ENCODE measurements at regions not wholly inside any gene's neighbourhood (a gene's known extent, or its start where the extent isn't known, plus 50 kb on each side); places are given as distances from the start of the nearest gene placed in this dataset.
"Not testable (repeated sequence)": the region's sequence is repeated elsewhere in the genome, so short reads cannot be mapped to it uniquely, and the experiment has no call there.

- DNase-seq: no peak
These were observed 91.1 kb downstream of the NIBAN1 start for GRCh38 chr1:184882957-184883815.

- DNase-seq: no peak
These were observed 92.1 kb downstream of the NIBAN1 start for GRCh38 chr1:184881941-184882913.

- DNase-seq: no peak
These were observed 94.3 kb downstream of the NIBAN1 start for GRCh38 chr1:184879876-184880557.

DNA sequence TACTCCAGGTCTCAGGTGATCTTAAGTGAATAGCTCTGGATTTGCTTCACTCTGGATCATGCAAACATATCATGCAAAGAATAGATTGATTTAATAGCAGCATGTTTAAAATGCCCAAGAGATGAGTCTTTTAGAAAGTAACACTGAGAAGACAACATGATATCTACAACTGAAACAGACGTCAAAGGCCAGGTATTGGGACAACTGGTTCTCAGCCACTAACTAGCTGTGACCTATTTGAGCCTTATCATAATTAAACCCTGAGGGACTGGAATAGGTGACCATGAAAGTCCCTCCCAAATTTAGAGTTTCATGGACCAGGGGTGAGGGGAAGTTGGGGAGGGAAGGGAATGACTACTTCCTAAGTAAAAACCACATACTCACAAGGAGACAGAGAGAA is 95.7 kb downstream of the NIBAN1 start:
- DNase-seq: no peak

DNA sequence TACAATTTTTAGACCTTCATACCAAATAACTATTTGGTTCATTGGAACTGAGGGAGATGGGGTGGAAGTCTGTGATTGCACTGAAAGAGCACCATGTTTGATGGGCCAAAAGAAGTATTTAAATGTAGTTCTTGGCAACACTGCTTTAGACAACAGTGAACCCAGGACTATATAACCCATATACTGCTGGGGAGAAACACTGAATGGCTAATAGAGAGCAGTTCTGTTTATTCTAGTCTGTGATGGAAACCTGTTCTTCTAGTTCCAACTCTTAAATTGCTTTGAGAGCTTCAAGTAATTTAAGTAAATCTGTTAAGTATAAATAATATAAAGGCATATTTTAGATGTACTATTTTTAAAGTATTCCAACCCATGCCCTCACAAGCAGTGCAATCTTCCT is 96.3 kb downstream of the NIBAN1 start:
- DNase-seq: no peak

DNA sequence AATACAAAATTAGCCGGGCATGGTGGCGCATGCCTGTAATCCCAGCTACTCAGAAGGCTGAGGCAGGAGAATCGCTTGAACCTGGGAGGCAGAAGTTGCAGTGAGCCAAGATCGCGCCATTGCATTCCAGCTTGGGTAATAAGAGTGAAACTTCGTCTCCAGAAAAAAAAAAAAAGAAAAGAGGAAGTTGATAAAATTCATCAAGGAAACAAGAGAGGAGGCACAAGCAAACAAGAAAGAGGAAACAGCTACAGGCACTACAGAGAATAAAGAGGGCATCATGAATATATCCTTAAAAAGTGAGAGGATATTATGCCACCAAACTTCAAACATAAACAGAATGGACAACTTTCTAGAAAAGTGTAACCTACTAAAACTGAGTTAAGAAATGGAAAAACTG is 98.3 kb downstream of the NIBAN1 start:
- not testable (repeated sequence) for DNase-seq

GRCh38 chr1:184875218-184875617 is 99.1 kb downstream of the NIBAN1 start:
- DNase-seq: no peak

- no peak for DNase-seq
These were observed 104.0 kb downstream of the NIBAN1 start for GRCh38 chr1:184870319-184870718.

- DNase-seq: no peak
These were observed 106.2 kb downstream of the NIBAN1 start for GRCh38 chr1:184867866-184868689.

- no peak for DNase-seq
These were observed 107.1 kb downstream of the NIBAN1 start for GRCh38 chr1:184866991-184867788.

GRCh38 chr1:184866586-184866985 is 107.7 kb downstream of the NIBAN1 start:
- no peak for DNase-seq

DNA sequence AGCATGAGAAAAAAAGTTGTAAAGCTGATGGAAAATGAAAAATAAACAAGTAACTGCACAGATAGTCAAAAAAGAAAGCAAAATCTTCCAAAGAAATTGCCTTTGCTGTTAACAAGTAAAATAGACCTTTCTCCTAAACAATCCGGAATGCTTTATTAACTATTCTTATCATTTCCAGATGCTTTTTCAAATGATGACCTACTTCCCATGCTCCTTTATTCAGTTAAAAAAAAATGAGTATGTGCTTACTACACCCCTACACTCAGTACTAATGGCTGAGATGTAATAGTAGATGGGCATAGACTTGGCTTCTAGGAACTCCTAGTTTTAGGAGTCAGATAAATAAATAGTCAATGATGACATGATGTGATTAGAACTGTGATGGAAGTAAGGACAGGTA is 108.5 kb downstream of the NIBAN1 start:
- no peak for DNase-seq

DNA sequence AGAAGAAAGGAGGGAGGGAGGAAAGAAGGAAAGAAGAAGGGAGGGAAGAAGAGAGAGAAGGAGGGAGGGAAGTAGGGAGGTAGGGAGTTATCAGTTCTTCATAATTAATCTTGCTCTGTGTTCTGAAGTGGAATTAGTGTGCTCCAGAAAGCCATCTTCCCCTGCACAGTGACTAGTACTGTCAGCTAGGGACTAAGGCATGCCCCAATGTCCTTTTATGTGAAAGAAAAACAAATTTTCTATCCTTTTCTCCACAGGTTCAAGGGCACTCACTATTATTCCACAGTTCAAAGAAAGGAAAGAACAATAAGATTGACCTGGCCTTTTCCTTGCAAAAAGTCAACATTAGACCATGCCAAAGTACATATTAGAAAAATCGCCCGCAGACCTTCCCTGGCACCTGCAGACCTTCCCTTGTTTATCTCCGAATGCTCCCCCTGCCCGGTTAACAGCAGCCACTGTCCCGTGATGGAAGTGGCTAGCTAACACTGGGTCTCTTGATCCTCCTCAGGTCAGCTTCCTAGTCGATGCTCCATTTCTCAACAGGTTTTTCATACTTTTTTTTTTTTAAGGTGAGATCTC is 107.2 kb upstream of the EDEM3 start:
- DNase-seq: no peak

- no peak for DNase-seq
These were observed 106.5 kb upstream of the EDEM3 start for GRCh38 chr1:184860985-184861754.

- no peak for DNase-seq
These were observed 105.9 kb upstream of the EDEM3 start for GRCh38 chr1:184860535-184860934.

DNA sequence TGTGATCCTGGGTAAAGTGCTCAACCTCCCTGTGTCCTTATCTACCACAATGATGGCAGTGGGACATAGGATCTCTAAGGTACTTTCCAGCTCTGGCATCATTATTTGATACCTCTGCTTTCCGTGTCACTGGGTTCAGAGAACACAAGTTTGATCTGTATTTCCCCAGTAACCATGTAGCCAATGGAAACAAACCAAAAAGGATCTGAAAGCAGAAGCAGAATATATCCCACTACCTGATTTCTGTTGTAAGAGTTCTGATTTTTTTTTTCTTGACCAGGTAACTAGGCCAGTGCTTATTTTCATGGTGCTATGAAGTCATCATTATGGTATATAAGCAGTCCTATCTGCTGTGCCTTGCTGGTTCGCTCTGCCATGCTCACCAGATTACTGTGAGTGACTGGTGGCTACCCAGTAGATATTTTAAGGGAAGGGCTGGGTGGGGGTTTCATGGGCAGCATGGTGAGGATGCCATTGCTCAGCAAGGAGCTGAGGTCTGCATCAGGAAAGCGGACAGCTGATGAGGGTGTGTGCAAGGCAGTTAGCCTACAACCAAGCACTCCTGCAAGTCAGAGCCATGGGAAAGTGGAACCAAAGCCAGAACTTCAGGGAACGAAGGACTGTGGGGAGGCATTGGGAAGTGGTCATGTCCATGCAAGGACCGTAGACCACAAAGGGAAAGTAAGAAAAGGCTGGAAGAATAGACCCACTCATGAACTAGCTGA is 104.9 kb upstream of the EDEM3 start:
- no peak for DNase-seq

DNA sequence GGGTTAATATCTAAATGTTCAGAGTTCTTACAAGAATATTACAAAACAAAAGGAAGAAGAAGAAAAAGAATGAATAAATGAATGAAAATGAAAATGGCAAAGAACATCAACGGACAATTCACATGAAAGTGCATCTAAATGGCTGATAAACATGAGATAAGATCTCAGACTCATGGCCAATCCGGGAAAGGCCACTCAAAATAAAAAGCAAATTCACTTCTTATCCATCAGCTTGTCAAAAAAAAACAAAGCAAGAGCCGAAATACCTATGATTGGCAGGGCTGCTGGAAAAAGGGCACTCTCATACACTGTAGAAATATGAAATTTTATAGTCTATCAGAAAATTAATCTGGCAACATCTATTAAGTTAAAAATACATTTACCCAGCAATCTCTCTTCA is 103.6 kb upstream of the EDEM3 start:
- no peak for DNase-seq

GRCh38 chr1:184854496-184855140 is 100.0 kb upstream of the EDEM3 start:
- no peak for DNase-seq

DNA sequence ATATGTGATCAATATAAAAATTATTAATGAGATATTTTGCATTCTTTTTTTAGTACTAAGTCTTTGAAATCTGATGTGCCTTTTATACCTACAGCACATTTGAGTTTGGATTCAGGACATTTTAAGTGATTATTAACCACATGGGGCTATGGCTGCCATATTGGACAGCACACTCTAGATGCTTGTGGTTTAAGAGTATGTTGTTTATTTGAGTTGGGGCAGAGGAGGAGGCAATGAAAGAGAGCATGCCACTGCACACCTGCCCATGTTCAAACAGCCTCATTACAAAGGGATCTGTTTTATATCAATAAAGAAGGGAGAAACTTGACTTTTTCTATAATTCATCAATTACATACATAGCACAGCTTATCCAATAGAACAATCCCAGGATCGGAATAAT is 99.4 kb upstream of the EDEM3 start:
- no peak for DNase-seq

Data from GOT3 (cell line).